ENCODE measurements at regions not wholly inside any gene's neighbourhood (a gene's known extent, or its start where the extent isn't known, plus 50 kb on each side); places are given as distances from the start of the nearest gene placed in this dataset.
"Not testable (repeated sequence)": the region's sequence is repeated elsewhere in the genome, so short reads cannot be mapped to it uniquely, and the experiment has no call there.

DNA sequence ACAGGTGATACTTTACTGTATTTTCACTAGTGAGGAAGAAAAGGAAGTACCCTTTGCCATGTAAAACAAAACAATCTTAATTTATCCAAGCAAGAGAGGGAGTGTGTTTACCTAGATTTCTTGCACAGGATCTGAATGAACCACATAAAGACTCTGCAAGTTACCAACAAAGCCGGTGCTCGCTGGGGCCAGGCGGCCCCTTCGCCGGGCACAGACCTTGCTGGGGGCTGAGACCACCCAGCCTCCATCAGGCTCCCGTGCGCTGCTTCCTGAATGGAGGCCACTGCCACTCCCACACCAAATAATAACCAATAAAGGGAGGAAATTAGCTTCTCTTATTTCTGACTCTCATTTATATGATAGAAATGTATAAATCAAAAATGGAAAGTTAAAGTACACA, 625.0 kb upstream of the ADARB2 start:
- no peaks in the 10 kb centered on the region for H3K36me3 Mint-ChIP-seq
- H3K27ac Mint-ChIP-seq: no peak overlapping the region
- H3K4me1 Mint-ChIP-seq: no peaks in the 10 kb centered on the region
- peaks cover 5% of the 10 kb centered on the region for H3K27me3 Mint-ChIP-seq
- no peak overlapping the region for H3K4me3 Mint-ChIP-seq
- H3K9me3 Mint-ChIP-seq: no peaks in the 10 kb centered on the region

DNA sequence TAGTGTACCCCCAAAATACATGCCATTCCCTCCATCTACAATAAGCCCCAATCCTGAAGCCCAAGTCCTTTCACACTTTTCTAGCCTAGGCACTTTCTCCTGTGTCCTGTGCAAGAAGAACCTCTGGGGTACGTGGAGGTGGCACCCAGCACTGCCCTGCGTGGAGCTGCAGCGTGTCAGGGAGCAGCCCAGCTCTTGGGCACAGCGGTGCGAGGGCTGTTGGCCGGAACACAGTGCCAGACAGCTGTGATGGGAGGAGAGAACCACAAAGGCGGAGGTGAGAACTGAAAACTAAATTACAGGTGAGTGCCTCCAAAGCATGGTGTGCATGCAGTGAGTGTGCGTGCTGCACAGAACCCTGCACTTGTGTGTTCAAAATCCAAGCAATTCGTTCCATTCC, 621.3 kb upstream of the ADARB2 start:
- no peaks in the 10 kb centered on the region for H3K9me3 Mint-ChIP-seq
- H3K27me3 Mint-ChIP-seq: no peaks in the 10 kb centered on the region
- no peaks in the 10 kb centered on the region for H3K36me3 Mint-ChIP-seq
- H3K27ac Mint-ChIP-seq: no peak overlapping the region
- H3K4me1 Mint-ChIP-seq: no peaks in the 10 kb centered on the region
- no peak overlapping the region for H3K4me3 Mint-ChIP-seq

DNA sequence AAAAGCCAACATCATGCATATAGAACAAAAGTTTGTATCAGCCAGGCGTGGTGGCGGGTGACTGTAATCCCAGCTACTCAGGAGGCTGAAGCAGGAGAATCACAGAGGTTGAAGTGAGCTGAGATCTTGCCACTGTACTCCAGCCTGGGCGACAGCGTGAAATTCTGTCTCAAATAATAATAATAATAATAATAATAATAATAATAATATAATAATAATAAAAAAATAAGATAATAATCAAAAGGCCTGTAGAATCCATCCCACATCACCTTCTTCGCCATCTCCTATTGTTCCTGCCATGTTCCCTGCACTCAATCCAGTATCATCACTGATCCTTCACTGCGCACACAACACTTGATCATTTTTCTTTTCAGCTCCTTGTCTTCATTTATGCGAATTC, 619.3 kb upstream of the ADARB2 start:
- Mint-ChIP-seq H3K27me3 (no peaks in the 10 kb centered on the region), H3K4me1 (no peaks in the 10 kb centered on the region), H3K27ac (no peak overlapping the region), H3K4me3 (no peak overlapping the region), H3K9me3 (no peaks in the 10 kb centered on the region), H3K36me3 (no peaks in the 10 kb centered on the region)

DNA sequence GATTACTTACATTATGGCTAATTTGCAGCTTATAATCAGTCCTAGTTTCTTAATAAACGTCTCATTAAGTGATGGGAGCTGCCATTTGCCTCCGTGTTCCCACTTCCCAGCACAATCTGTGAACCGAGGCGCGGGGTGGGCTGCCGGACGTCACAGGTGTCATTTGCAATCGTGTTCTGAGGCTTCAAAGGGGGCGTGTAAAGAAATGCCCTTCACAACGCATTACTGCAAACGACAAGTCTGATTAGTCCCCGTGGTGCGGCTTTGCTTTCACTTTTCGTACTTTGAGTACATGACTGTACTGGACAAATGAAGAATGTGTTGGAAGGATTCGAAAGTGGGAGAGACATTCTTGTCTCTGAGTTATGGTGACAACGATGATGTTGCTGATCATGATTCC, 614.2 kb upstream of the ADARB2 start:
- H3K27me3 Mint-ChIP-seq: peaks cover 1% of the 10 kb centered on the region
- H3K9me3 Mint-ChIP-seq: no peaks in the 10 kb centered on the region
- no peak overlapping the region for H3K27ac Mint-ChIP-seq
- no peaks in the 10 kb centered on the region for H3K36me3 Mint-ChIP-seq
- no peak overlapping the region for H3K4me3 Mint-ChIP-seq
- H3K4me1 Mint-ChIP-seq: no peaks in the 10 kb centered on the region

DNA sequence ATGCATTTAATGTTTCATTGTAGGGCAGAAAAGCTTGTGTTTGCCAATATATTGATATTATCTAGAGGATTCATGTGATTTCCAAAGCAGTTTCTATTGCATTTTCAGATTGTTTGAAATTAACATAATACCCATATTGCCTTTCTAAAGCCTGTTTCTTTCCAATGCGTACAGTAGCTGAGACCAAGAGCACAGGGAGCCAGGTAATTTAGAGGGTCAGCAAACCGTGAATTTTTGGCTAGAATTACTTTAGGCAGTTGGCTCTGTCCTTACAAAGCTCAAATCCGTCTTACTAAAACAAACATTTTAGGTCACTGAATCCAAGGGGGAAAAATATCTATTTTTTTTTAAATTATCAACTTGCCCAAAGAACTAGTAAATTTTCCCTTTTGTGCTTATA, 604.9 kb upstream of the ADARB2 start:
- Mint-ChIP-seq H3K27me3 (peaks cover 12% of the 10 kb centered on the region), H3K4me1 (no peaks in the 10 kb centered on the region), H3K36me3 (no peaks in the 10 kb centered on the region), H3K4me3 (no peak overlapping the region), H3K27ac (no peak overlapping the region), H3K9me3 (no peaks in the 10 kb centered on the region)

DNA sequence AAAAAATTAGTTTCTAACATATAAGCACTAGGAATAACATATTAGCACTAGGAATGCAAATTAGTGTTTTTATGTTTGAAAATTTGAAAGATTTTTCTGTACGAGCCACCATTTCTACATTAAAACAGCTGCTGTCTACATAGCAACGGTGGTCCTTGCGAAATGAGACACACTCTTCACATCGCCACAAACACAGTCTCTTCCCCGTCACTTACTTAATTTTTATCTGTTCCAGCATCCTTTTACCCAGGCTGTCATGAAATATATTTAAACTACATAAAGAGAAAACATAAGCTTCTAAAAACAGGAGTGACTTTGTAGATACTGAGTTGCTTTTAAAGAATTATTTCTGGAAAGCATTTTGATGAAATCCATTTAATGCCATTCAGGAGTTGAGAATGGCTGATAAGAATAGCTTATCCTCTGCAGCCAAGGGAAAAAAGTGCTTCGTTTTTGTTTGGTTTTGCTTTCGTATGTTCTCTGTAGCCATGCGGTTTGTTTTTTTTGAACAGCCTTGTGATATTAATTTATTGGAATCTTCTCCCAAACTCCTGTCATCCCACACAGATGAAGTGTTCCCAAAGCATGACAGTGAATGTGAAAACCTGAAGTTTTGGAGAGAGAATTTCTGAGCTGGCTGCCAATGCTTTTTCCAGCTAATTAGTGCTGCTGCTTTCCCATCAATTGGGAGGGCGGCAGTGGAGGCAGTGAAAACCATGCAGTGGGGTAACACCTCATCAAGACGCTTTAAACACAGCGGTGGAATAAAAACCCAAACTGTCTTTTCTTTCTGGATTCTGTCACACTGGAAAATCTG, 603.7 kb upstream of the ADARB2 start:
- no peaks in the 10 kb centered on the region for H3K36me3 Mint-ChIP-seq
- peaks cover 12% of the 10 kb centered on the region for H3K27me3 Mint-ChIP-seq
- no peak overlapping the region for H3K4me3 Mint-ChIP-seq
- no peak overlapping the region for H3K27ac Mint-ChIP-seq
- H3K9me3 Mint-ChIP-seq: no peaks in the 10 kb centered on the region
- H3K4me1 Mint-ChIP-seq: no peaks in the 10 kb centered on the region

DNA sequence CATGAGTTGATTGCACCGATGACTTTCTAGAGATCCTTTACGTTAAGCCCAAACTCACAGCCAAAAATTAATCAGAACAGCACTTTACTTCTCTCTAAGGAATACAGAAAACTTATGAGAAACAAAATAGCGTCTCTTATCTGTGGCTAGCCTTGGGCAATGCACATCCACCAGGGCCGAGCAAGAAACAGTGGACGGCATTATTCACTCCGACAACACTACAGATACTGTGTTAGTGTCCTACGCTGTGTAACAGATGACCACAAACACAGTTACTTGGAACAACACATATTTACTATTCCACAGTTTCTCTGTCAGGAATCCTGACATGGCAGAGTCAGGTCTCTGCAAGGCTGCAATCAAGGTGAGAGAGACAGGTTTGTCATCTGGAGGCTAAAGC, 598.3 kb upstream of the ADARB2 start:
- no peaks in the 10 kb centered on the region for H3K9me3 Mint-ChIP-seq
- no peaks in the 10 kb centered on the region for H3K4me1 Mint-ChIP-seq
- H3K36me3 Mint-ChIP-seq: no peaks in the 10 kb centered on the region
- no peak overlapping the region for H3K27ac Mint-ChIP-seq
- H3K4me3 Mint-ChIP-seq: no peak overlapping the region
- no peaks in the 10 kb centered on the region for H3K27me3 Mint-ChIP-seq

DNA sequence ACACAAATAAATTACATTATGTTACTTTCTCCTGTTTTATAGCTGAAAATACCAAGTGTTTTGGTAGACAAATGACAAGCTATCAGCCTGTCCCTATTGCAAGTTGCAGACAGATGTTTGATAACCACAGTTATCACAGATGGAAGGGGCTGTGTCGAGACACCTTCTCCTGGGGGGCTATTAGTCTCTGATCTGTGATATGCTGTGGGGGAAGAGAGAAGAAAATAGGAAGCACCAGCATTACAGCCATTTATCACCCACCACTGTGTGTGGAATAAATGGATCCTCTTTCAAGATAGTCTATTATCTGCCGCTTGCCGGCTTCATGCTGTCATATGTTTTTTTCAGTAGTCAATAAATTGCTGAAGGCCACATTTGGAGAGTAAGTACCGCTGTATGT, 597.2 kb upstream of the ADARB2 start:
- no peaks in the 10 kb centered on the region for H3K9me3 Mint-ChIP-seq
- H3K4me1 Mint-ChIP-seq: no peaks in the 10 kb centered on the region
- H3K36me3 Mint-ChIP-seq: no peaks in the 10 kb centered on the region
- H3K4me3 Mint-ChIP-seq: no peak overlapping the region
- no peaks in the 10 kb centered on the region for H3K27me3 Mint-ChIP-seq
- no peak overlapping the region for H3K27ac Mint-ChIP-seq

DNA sequence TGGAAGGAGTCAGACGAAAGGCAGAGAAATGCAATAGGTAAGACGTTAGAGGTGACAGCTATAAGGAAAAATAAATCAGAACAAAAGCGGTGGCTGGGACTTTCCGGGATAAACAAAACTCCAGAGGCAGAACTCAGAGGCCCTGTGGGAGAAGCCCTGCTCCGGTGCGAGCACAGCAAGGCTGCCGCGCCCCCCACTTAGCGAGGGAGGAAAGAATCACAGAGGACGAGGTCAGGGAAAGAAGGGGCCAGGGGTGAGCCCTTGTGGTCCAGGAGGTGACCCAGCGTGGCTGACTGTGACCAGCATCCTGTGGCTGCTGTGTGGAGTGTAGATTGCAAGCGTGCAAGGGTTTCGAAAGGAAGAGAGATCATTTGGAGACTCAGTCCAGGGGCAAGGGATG, 591.8 kb upstream of the ADARB2 start:
- Mint-ChIP-seq H3K36me3 (no peaks in the 10 kb centered on the region), H3K9me3 (no peaks in the 10 kb centered on the region), H3K4me1 (no peaks in the 10 kb centered on the region), H3K27ac (no peak overlapping the region), H3K4me3 (no peak overlapping the region), H3K27me3 (no peaks in the 10 kb centered on the region)

DNA sequence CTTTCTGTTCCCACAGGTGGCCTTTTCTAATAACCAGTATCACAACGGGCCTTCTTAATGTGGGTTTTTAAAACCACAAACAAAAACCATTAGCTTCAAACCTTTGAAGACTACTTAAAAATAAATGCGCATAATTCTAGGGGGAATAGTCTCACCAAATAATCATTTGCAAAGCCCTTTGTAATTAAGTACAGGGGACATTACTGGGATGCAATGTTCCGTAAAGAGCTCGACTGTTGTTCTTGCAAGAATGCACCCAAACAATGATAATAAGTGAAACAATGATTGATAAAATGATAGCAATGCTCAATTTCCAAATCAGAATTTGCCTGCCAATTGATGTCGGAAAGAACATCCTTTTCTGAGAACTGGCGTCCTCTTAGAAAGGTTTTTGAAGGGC, 589.1 kb upstream of the ADARB2 start:
- no peaks in the 10 kb centered on the region for H3K4me1 Mint-ChIP-seq
- no peak overlapping the region for H3K27ac Mint-ChIP-seq
- no peaks in the 10 kb centered on the region for H3K9me3 Mint-ChIP-seq
- no peak overlapping the region for H3K4me3 Mint-ChIP-seq
- H3K27me3 Mint-ChIP-seq: no peaks in the 10 kb centered on the region
- H3K36me3 Mint-ChIP-seq: no peaks in the 10 kb centered on the region

DNA sequence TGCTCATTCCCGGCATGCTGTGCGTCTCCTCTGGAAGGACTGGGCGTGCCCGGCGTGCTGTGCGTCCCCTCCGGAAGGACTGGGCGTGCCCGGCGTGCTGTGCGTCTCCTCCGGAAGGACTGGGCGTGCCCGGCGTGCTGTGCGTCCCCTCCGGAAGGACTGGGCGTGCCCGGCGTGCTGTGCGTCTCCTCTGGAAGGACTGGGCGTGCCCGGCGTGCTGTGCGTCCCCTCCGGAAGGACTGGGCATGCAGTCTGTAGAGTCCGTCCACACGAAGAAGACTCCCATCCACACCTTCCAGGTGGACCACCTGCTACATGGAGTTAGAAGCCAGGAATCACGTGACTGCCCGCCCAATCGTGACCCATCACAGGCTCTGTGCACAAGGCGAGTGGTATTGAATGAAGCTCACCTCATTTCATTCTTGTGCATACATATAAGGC, 577.7 kb upstream of the ADARB2 start:
- H3K27ac Mint-ChIP-seq, H3K4me3 Mint-ChIP-seq, H3K4me1 Mint-ChIP-seq, H3K9me3 Mint-ChIP-seq, H3K27me3 Mint-ChIP-seq, H3K36me3 Mint-ChIP-seq: not testable (repeated sequence)

DNA sequence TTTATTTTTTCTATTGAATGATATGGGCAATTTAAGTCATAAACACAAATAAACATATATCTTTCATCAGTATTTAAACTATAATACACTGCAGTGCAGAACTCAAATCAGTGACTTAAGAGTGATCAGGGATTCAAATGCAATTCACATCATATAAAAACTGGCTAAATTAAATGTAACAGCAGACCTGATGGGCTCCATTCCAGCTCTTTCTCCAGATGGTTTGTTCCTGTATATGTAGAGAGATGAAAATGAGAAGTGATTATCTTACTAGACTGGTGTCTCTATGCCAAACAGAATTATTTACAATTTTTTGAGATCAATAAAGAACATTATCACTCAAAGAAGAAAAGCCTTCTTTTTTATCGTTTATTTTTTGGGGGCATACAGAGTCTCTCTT, 568.8 kb upstream of the ADARB2 start:
- Mint-ChIP-seq H3K27ac (no peak overlapping the region), H3K27me3 (peaks cover 3% of the 10 kb centered on the region), H3K9me3 (no peaks in the 10 kb centered on the region), H3K4me3 (no peak overlapping the region), H3K36me3 (no peaks in the 10 kb centered on the region), H3K4me1 (no peaks in the 10 kb centered on the region)

DNA sequence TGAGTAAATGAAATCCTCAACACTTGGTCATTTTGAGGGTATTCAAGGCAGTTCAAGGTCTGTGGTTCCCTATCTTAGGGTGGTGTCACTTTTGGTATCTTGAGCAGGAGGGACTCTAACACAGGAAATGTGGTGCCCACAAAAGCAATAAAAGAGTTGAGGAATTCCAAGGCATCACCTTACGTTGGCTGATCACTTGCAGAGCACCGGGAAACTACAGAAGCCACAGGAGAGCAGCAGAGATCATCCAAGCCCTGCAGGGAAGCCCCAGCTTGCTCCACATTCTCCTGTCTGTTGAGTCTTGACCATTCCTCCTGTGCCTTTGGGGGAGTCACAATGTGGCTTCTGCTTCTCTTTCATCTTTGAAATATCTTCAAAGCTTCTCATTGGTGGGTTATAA, 565.8 kb upstream of the ADARB2 start:
- Mint-ChIP-seq H3K36me3 (no peaks in the 10 kb centered on the region), H3K27ac (no peak overlapping the region), H3K27me3 (peaks cover 3% of the 10 kb centered on the region), H3K4me1 (no peaks in the 10 kb centered on the region), H3K4me3 (no peak overlapping the region), H3K9me3 (no peaks in the 10 kb centered on the region)

DNA sequence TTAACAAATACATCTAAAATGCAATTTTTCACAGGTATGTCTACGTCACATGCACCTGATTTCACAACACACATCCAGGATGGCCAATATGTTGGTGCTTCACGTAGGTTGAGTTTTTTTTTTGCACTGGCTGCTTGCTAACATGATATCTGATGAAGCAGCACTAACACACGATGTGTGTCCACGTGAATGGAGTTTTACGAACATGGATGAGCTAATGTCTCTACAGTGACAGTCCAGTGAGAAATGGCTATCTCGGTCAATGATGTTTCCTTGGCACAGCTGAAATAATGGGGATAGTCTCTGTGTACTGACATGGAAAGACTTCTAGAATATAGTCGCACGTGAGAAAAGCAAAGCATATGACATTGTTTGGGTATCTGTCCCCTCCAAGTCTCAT, 563.9 kb upstream of the ADARB2 start:
- Mint-ChIP-seq H3K27me3 (peaks cover 3% of the 10 kb centered on the region), H3K4me1 (no peaks in the 10 kb centered on the region), H3K4me3 (no peak overlapping the region), H3K27ac (no peak overlapping the region), H3K9me3 (no peaks in the 10 kb centered on the region), H3K36me3 (no peaks in the 10 kb centered on the region)

DNA sequence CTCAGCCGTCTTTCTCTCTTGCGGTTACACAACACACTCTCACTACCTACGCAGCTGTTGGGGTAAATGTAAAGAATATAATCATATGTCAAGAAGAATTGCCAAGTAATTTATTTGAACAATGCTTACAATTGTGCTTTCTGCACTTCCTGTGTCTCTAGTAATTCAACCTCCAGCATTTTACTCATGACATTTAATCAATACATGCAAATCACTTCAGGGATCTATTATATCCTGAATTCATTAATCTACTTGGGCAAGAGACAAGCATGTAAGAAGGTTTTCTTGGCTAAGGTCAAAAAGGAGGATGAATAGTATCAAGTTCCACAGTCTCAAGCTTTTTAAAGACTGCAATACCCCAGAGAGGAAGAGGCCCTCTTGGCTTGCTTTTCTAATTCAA, 562.9 kb upstream of the ADARB2 start:
- Mint-ChIP-seq H3K36me3 (no peaks in the 10 kb centered on the region), H3K27ac (no peak overlapping the region), H3K4me1 (no peaks in the 10 kb centered on the region), H3K27me3 (peaks cover 2% of the 10 kb centered on the region), H3K9me3 (no peaks in the 10 kb centered on the region), H3K4me3 (no peak overlapping the region)

DNA sequence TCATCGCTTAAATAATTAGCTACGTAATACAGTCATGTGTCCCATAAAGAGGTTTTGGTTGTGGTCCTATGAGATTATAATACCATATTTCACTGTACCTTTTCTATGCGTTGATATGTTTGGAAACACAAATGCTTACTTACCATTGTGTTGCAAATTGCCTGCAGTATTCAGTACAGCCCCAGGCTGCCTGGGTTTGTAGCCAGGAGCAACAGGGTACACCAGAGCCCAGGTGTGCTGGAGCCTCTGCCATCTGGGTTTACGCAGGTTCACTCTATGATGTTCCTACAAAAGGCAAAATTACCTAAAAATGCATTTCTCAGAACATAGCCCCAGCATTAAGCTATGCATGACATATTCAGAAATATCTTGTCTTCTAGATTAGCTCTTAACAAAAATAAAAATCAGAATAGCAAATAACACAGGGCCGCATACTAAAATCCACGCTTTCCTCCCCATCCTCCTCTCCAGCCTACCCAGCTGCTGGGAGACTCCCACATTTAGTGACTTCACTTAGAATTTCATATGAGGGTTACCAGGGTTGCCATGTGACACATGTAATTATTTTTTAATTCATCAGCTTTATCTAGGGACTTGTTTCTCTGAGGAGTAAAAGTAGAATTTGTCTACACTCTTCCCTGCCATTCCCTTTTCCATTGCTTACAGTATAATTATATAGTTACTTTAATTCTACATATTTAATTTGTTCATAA, 559.0 kb upstream of the ADARB2 start:
- H3K27ac Mint-ChIP-seq: no peak overlapping the region
- no peaks in the 10 kb centered on the region for H3K36me3 Mint-ChIP-seq
- H3K27me3 Mint-ChIP-seq: no peaks in the 10 kb centered on the region
- H3K9me3 Mint-ChIP-seq: no peaks in the 10 kb centered on the region
- H3K4me1 Mint-ChIP-seq: no peaks in the 10 kb centered on the region
- no peak overlapping the region for H3K4me3 Mint-ChIP-seq

DNA sequence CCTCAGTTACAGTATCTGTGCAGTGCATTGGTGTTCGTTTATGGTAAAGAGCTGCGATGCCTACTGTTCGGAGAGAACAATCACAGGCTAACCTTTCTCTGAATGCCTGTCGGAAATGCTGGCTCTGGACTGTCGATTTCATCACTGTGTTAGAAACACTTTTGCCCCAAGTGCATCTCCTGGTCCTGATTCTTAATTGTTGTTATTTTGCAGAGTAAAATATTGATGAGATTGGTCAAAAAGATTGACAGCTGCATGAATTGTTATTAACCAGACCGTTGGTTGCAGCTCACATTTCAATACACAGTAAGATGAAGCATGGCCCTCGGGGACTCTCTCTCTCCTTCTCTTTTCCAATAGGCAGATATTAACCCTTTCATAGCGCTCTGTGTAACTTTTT, 557.4 kb upstream of the ADARB2 start:
- Mint-ChIP-seq H3K9me3 (no peaks in the 10 kb centered on the region), H3K27ac (no peak overlapping the region), H3K36me3 (no peaks in the 10 kb centered on the region), H3K4me3 (no peak overlapping the region), H3K27me3 (no peaks in the 10 kb centered on the region), H3K4me1 (no peaks in the 10 kb centered on the region)

Measured in activated naive CD4-positive, alpha-beta T cell treated with anti-CD3 and anti-CD28 coated beads, Interleukin-2, amount 50 U/mL, for 24 hours (primary cell).